AG04449 (cell line): ENCODE measurements at regions not wholly inside any gene's neighbourhood (a gene's known extent, or its start where the extent isn't known, plus 50 kb on each side); places are given as distances from the start of the nearest gene placed in this dataset.

Experiments
- CTCF ChIA-PET: fragments of 350-600 bp; formaldehyde crosslinking; extraction: SDS; loops from one replicate; lab custom pipeline; 2021; ENCODE audit warnings: antibody characterized with exemption; lab: Yijun Ruan, JAX
- POLR2A ChIA-PET: fragments of 400-600, 350-600 bp; formaldehyde crosslinking; extraction: SDS; loops from one replicate; lab custom pipeline; 2020; ENCODE audit warnings: antibody characterized with exemption, inconsistent platforms; lab: Yijun Ruan, JAX
- DNase-seq: peaks from one replicate; pipeline ENCODE4 v3.0.0-alpha.2; 2010; ENCODE audit warnings: low read depth, low spot score
- H3K4me3 ChIP-seq: 2 replicates; pipeline ENCODE4 v1.5.1; 2011; ENCODE audit warnings: low read depth, mild to moderate bottlenecking, control low read depth, low read length
- TF ChIP-seq, protein P1 (sequence below): IDR thresholded peaks from one replicate; pipeline ENCODE4 v1.5.1; 2011; ENCODE audit warnings: mild to moderate bottlenecking, moderate library complexity, low read length, control low read depth, inconsistent platforms; ENCODE audit not compliant: insufficient read depth; ENCODE audit errors: missing control alignments

DNA sequence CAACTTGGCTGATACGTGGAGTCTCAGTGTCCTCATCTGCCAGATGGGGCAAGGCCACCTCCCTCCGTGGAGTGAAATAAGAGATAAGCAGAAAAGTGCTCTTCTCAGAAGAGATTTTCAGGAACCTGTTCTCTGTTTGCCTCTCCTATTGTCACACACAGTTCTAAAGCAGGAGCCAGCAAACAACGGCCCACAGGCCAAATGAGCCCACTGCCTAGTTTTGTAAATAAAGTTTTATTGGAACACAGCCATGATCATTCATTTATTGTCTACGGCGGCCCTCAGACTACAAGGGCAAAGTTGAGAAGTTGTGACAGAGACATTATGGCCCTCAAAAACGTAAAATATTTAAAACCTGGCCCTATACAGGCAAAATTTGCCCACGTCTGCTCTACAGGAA is 256.8 kb upstream of the IGF1R start:
- no peak for DNase-seq
- TF ChIP-seq, protein P1, sequence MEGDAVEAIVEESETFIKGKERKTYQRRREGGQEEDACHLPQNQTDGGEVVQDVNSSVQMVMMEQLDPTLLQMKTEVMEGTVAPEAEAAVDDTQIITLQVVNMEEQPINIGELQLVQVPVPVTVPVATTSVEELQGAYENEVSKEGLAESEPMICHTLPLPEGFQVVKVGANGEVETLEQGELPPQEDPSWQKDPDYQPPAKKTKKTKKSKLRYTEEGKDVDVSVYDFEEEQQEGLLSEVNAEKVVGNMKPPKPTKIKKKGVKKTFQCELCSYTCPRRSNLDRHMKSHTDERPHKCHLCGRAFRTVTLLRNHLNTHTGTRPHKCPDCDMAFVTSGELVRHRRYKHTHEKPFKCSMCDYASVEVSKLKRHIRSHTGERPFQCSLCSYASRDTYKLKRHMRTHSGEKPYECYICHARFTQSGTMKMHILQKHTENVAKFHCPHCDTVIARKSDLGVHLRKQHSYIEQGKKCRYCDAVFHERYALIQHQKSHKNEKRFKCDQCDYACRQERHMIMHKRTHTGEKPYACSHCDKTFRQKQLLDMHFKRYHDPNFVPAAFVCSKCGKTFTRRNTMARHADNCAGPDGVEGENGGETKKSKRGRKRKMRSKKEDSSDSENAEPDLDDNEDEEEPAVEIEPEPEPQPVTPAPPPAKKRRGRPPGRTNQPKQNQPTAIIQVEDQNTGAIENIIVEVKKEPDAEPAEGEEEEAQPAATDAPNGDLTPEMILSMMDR = no peak
- POLR2A ChIA-PET = no interaction called here
- no peak overlapping the region for H3K4me3 ChIP-seq
- CTCF ChIA-PET = no interaction called here

DNA sequence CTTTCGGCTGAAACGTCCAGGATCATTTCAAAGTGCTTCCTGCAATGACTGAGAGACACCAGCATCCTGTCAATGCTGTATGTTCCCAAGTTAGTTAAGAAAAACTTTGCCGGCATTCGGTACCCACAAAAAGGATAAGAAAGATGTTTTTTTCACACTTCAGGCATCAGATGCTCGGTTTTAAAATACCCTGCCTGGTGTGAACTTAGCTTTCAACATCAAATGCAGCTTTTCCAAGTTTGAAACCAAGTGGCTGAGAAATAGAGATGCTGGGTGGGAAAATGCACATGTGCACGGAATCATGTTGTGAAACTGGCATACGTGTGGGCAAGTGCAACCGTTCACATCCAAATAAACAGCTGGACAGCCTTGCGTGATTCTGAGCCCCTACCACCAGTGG is 254.9 kb upstream of the IGF1R start:
- CTCF ChIA-PET = interaction anchor here (0.8 kb wide), 1 partner anchor 28 kb away, joined by 3 read pairs; no protein-coding TSS in a partner anchor
- POLR2A ChIA-PET = no interaction called here
- TF ChIP-seq, protein P1 = no peak
- H3K4me3 ChIP-seq = no peak overlapping the region
- no peak for DNase-seq

DNA sequence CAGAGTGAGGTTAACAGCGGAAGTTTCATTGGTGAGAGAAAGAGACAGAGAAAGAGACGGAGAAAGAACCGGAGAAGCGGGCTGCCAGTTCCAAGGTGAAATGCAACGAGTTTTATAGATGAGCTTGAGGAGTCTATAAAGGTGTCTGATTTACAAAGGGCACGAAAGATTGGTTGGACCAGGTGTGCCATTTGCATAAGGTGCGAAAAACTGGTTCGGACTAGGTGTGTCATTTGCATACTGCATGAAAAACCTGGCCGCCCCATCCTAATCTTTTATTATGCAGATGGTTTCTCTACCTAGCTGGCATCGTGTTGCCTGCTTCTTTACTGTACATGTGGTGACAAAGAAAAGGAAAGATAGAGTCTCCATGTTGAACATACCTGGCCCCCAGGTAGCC is 253.8 kb upstream of the IGF1R start:
- TF ChIP-seq, protein P1 = no peak
- ChIA-PET CTCF (interaction anchor here (1.0 kb wide), 1 partner anchor 83 kb away, joined by 4 read pairs; no protein-coding TSS in a partner anchor), POLR2A (no interaction called here)

DNA sequence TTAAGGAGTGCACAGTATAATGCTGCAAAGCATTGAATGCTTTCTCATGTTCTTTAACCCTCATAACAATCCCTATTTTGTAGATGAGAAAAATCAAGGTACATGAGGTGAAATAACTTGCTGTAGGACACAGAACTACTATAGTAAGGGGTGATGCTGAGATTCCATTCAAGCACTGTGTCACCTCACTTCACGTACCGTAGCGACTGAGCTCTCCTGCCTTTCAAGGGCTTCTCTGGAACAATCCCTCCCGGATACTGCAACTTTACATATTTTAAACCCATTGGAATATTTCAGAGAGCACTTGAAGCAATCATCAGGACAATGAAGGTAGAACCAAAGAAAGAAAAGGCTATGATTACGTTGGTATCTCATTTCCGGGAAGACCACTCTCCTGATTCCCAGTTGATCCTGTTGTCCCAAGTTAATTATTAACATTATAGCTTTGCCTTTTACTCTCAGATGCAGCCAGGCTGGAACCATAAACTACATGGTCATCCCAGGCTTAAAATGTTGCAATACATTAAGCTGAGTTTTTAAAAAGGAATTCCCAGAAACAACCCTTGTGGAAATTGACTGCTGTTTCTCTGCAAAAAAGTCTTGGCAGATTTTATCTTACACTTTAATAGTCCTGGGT is 252.2 kb upstream of the IGF1R start:
- ChIA-PET CTCF (no interaction called here), POLR2A (no interaction called here)
- TF ChIP-seq, protein P1 = no peak
- H3K4me3 ChIP-seq = no peak overlapping the region
- DNase-seq = no peak

More for the DNA sequence above, 253.8 kb upstream of the IGF1R start:
- DNase-seq = no peak
- H3K4me3 ChIP-seq = no peak overlapping the region

DNA sequence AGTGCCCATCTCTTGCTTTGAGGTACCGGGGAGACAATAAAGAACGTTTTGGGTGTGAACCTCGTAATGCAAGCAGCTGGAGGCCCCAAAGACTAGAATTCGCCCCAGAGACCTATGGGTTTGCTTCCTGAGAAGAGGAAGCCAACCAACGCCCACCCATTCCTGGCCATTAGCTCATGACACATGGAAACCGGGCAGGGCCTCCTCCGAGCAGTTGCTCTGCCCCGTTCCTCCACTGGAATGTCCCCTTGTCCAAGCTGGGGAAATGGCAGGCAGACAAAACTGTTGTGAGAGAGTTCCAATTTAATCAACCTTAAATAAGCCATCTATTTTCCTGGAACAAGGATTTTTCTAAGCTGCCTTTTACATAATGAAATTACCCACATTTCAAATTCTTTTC is 250.9 kb upstream of the IGF1R start:
- H3K4me3 ChIP-seq = no peak overlapping the region
- DNase-seq = no peak
- ChIA-PET CTCF (no interaction called here), POLR2A (no interaction called here)
- TF ChIP-seq, protein P1 = no peak

DNA sequence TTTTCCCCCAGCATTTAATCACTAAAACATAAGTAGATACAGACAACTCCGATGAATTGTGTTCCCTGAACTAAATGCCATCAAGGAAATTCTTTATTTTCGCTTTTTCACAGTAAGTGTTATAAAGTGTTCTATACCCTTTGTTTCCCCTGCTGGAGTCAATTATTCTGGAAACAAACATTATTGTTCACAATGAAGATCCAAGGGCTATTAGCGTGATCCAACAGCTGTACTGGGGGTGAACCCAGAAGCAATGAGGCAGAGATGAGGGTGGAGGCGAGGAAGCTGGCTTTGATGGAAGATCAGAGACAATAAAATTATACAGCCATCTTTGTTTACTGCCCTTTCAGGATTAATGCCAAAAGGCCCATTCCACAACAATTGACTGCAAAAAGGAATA is 250.3 kb upstream of the IGF1R start:
- no peak overlapping the region for H3K4me3 ChIP-seq
- ChIA-PET POLR2A (no interaction called here), CTCF (interaction anchor here (1.4 kb wide), 1 partner anchor 86 kb away, joined by 3 read pairs; no protein-coding TSS in a partner anchor)
- no peak for DNase-seq
- TF ChIP-seq, protein P1 = no peak
